Thoracic aorta (tissue), 2 donors: ENCODE measurements at regions not wholly inside any gene's neighbourhood (a gene's known extent, or its start where the extent isn't known, plus 50 kb on each side); places are given as distances from the start of the nearest gene placed in this dataset.

Experiments used
- ATAC-seq: fragments of 150-250 bp; one replicate; pipeline ENCODE4 v1.8.0; 2017; ENCODE audit warnings: low read depth; ENCODE audit not compliant: insufficient number of reproducible peaks, low FRiP score
- DNase-seq: peaks from one replicate; pipeline ENCODE4 v3.0.0-alpha.2; 2020; ENCODE audit warnings: low spot score
- H3K27ac ChIP-seq, 2 donors: fragments of 200-600 bp; sonication (generic); 1 replicate in 1 of 2; 2 replicates in 1 of 2; pipeline ENCODE4 v1.5.1; 2016; ENCODE audit warnings: mild to moderate bottlenecking in 2 of 2, moderate library complexity in 2 of 2
- H3K27me3 ChIP-seq: fragments of 200-600 bp; sonication (generic); replicated peaks from 2 replicates; pipeline ENCODE4 v1.6.0; 2016; ENCODE audit warnings: mild to moderate bottlenecking; ENCODE audit not compliant: insufficient read depth
- H3K36me3 ChIP-seq: fragments of 200-600 bp; sonication (generic); one replicate; pipeline ENCODE4 v1.5.1; 2016
- H3K4me1 ChIP-seq, 2 donors: fragments of 200-600 bp; sonication (generic); 1 replicate in 1 of 2; 2 replicates in 1 of 2; pipeline versions ENCODE4 v1.5.1 to v1.6.0; 2016; ENCODE audit warnings: low read depth in 2 of 2, mild to moderate bottlenecking in 1 of 2; ENCODE audit not compliant: control insufficient read depth in 1 of 2
- H3K4me3 ChIP-seq: fragments of 200-600 bp; sonication (generic); 2 replicates; pipeline ENCODE4 v1.5.1; 2016; ENCODE audit warnings: mild to moderate bottlenecking
- H3K9me3 ChIP-seq: fragments of 200-600 bp; sonication (generic); 2 replicates; pipeline ENCODE4 v1.5.1; 2016
- CTCF ChIP-seq: fragments of 200-600 bp; sonication (generic); IDR thresholded peaks from one replicate; pipeline ENCODE4 v1.5.1; 2019; ENCODE audit warnings: antibody characterized with exemption

DNA sequence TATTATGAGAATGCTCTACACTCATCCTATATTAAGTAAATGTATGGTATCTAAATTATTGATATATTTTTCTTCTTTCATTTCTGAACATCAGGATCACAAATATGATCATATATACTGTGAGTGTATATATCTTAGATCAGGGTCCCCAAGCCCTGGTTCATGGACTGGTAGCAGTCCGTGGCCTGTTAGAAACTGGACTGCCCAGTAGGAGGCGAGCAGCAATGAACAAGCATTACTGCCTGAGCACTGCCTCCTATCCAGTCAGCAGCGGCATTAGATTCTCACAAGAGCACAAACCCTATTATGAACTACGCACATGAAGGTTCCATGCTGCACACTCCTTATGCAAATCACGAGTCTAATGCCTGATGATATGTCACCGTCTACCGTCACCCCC lies 1247.1 kb upstream of the NXPH2 start:
- H3K4me3 ChIP-seq = no peak overlapping the region
- H3K4me1 ChIP-seq = no peaks in the 10 kb centered on the region
- ATAC-seq (no peak), DNase-seq (no peak)
- no peak for TF ChIP-seq CTCF
- no peak overlapping the region for H3K27ac ChIP-seq
- no peaks in the 10 kb centered on the region for H3K27me3 ChIP-seq
- no peaks in the 10 kb centered on the region for H3K9me3 ChIP-seq
- no peaks in the 10 kb centered on the region for H3K36me3 ChIP-seq

GRCh38 chr2:140023291-140023690 lies 1243.1 kb upstream of the NXPH2 start:
- ATAC-seq = no peak
- H3K27ac ChIP-seq = no peak overlapping the region
- no peak for TF ChIP-seq CTCF

DNA sequence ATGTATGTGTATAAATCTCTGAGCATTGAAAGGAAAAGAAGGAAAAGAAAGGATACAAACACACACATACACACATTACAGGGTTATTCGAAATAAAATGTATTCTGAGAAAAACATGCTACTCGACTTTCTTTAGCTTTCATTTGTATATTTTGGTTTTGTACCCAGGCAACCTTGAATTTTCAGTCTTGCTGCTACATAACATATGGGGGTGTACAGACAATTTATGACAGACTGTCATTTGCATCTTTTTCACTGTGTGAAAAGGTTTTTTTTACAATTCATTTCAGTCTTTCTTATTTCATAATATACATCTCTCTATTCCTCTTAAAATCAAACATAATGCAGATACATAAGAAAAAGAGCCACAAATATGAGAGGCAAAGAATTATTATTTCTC lies 1238.4 kb upstream of the NXPH2 start:
- H3K9me3 ChIP-seq = no peaks in the 10 kb centered on the region
- ATAC-seq (no peak), DNase-seq (no peak)
- H3K27me3 ChIP-seq = no peaks in the 10 kb centered on the region
- TF ChIP-seq CTCF = no peak
- H3K27ac ChIP-seq = no peak overlapping the region
- H3K36me3 ChIP-seq = no peaks in the 10 kb centered on the region
- H3K4me3 ChIP-seq = no peak overlapping the region
- no peaks in the 10 kb centered on the region for H3K4me1 ChIP-seq

More at GRCh38 chr2:140023291-140023690, 1243.1 kb upstream of the NXPH2 start:
- Histone ChIP-seq H3K4me1 (no peaks in the 10 kb centered on the region), H3K9me3 (no peaks in the 10 kb centered on the region), H3K27me3 (no peaks in the 10 kb centered on the region), H3K36me3 (no peaks in the 10 kb centered on the region), H3K4me3 (no peak overlapping the region)
- DNase-seq = no peak

GRCh38 chr2:140014204-140014546 lies 1234.0 kb upstream of the NXPH2 start:
- Histone ChIP-seq H3K27ac (no peak overlapping the region), H3K4me1 (no peaks in the 10 kb centered on the region), H3K27me3 (no peaks in the 10 kb centered on the region), H3K9me3 (no peaks in the 10 kb centered on the region), H3K4me3 (no peak overlapping the region), H3K36me3 (no peaks in the 10 kb centered on the region)
- no peak for TF ChIP-seq CTCF
- ATAC-seq (no peak), DNase-seq (no peak)

DNA sequence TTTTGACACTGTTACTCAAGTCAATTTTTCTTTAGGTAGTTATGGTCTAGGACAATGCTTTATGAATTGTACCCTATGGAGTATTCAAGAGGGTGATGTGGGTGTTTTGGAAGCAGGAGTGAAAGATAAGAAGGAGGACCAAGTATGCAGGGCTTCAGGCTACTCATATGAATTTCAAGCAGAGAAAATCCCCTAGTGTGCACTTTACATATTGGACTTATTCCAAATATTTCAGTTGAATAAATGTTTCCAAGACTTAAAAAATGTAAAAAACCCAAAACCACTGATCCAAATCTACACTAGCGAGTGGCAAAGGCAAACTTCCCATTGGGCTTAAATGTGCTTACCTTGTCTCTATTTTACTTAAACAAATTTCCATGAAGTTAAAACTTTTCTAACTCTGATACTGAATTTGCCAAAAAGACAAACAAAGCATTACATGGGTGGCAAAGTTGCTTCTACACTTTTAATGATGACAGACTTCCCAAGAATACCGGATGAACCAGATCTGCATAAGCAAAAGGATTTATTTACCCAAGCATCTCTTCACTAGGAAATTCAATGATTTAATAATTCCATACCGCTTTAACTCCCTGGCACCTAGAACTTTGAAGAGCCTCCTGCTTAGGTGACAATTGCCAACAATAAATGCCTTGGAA lies 1233.5 kb upstream of the NXPH2 start:
- no peak for TF ChIP-seq CTCF
- Histone ChIP-seq H3K36me3 (no peaks in the 10 kb centered on the region), H3K4me1 (no peaks in the 10 kb centered on the region), H3K27me3 (no peaks in the 10 kb centered on the region), H3K4me3 (no peak overlapping the region), H3K9me3 (no peaks in the 10 kb centered on the region), H3K27ac (no peak overlapping the region)
- ATAC-seq (no peak), DNase-seq (no peak)
